ENCODE measurements at regions not wholly inside any gene's neighbourhood (a gene's known extent, or its start where the extent isn't known, plus 50 kb on each side); places are given as distances from the start of the nearest gene placed in this dataset.
"Not testable (repeated sequence)": the region's sequence is repeated elsewhere in the genome, so short reads cannot be mapped to it uniquely, and the experiment has no call there.

DNA sequence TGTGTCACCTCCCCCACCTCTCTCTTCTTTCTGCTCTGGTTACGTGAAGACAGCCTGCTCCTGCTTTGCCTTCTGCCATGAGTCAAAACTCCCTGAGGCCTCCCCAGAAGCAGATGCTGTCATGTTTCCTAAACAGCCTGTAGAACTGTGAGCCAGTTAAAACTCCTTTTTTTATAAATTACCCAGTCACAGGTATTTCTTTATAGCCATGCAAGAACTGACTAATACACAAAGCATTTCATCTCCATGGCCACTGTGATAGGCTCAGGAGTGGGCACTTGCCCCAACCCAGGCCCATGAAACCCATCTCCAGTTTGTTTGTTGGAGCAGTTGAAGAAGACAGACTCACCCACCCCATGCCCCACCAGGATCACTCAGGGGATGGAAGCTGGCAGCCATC lies 253.3 kb upstream of the ISX start:
- ChIA-PET POLR2A (ENCODE audit: low non-redundant PET) (no interaction called here), CTCF (no interaction called here)
- TF ChIP-seq, protein P1, sequence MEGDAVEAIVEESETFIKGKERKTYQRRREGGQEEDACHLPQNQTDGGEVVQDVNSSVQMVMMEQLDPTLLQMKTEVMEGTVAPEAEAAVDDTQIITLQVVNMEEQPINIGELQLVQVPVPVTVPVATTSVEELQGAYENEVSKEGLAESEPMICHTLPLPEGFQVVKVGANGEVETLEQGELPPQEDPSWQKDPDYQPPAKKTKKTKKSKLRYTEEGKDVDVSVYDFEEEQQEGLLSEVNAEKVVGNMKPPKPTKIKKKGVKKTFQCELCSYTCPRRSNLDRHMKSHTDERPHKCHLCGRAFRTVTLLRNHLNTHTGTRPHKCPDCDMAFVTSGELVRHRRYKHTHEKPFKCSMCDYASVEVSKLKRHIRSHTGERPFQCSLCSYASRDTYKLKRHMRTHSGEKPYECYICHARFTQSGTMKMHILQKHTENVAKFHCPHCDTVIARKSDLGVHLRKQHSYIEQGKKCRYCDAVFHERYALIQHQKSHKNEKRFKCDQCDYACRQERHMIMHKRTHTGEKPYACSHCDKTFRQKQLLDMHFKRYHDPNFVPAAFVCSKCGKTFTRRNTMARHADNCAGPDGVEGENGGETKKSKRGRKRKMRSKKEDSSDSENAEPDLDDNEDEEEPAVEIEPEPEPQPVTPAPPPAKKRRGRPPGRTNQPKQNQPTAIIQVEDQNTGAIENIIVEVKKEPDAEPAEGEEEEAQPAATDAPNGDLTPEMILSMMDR (conservative IDR thresholded peaks at IDR 0.05; ENCODE audit: low read depth): no peak
- DNase-seq (ENCODE audit: low spot score): no peak
- H3K27ac ChIP-seq: no peak overlapping the region

DNA sequence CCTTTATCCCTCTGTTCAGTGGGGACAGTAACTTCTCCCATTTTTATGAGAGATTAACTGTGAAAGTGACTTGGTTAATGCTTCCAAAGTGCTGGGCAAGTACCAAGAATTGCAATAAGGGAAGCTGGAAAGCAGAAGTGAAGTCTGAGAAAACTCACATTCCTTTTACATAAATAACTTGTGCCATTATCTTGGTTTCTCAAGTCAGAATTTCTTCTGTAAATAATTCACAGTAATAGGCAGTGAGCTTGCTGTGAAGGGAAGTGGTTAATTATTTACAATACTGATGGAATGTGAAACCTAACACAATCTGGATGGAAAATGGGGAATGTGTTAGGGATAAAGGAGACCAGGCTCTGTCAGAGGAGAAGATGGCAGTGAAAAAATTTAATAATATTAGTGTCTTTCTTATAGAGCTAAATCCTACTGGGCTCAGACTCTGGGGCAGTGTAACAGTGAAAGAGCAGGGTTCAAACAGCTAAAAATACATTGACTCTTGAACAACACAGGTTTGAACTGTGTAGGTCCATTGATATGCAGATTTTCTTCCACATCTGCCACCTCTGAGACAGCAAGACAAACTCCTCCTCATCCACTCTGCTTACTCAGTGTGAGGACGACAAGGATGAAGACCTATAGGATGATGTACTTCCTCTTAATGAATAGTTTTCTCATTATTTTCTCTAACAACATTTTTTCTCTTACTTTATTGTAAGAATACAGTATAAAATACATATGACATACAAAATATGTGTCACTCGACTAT lies 251.5 kb upstream of the ISX start:
- DNase-seq (ENCODE audit: low spot score): no peak
- TF ChIP-seq, protein P1 (conservative IDR thresholded peaks at IDR 0.05; ENCODE audit: low read depth): no peak
- no peak overlapping the region for H3K27ac ChIP-seq
- POLR2A ChIA-PET (ENCODE audit: low non-redundant PET): no interaction called here
- CTCF ChIA-PET: no interaction called here

DNA sequence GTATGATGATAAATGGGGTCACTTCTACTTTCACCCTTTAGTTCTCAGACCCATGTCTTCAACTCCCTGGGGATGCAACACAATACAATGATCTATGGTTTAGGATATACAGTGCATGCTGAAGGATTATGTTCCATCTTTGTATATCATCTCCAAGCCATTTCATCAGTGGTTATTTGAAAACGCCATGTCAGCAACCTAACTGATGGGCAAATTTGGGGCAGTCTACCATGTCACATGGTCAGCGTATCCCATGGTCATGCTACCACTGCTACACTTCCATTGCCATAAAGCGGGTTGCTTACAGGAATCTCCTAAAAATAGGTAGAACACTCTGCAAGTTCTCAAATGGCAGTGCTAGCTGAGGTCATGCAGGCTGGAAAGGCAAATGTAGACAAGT lies 236.5 kb upstream of the ISX start:
- TF ChIP-seq, protein P1 (conservative IDR thresholded peaks at IDR 0.05; ENCODE audit: low read depth): no peak
- POLR2A ChIA-PET (ENCODE audit: low non-redundant PET): no interaction called here
- CTCF ChIA-PET: no interaction called here
- no peak for DNase-seq (ENCODE audit: low spot score)
- H3K27ac ChIP-seq: no peak overlapping the region

GRCh38 chr22:34834059-34834458 lies 231.9 kb upstream of the ISX start:
- POLR2A ChIA-PET (ENCODE audit: low non-redundant PET): no interaction called here
- no peak for DNase-seq (ENCODE audit: low spot score)
- H3K27ac ChIP-seq: no peak overlapping the region
- CTCF ChIA-PET: no interaction called here
- TF ChIP-seq, protein P1 (conservative IDR thresholded peaks at IDR 0.05; ENCODE audit: low read depth): no peak

DNA sequence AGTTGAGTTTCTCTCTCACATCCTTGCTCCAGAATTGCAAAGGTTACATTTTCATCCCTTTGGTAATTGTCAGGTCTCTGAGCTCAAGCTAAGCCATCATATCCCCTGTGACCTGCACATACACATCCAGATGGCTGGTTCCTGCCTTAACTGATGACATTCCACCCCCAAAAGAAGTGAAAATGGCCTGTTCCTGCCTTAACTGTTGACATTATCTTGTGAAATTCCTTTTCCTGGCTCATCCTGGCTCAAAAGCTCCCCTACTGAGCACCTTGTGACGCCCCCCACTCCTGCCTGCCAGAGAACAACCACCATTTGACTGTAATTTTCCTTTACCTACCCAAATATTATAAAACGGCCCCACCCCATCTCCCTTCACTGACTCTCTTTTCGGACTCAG lies 231.4 kb upstream of the ISX start:
- DNase-seq (ENCODE audit: low spot score); POLR2A ChIA-PET (ENCODE audit: low non-redundant PET); CTCF ChIA-PET; H3K27ac ChIP-seq: not testable (repeated sequence)

GRCh38 chr22:34841331-34841771 lies 224.6 kb upstream of the ISX start:
- POLR2A ChIA-PET (ENCODE audit: low non-redundant PET): no interaction called here
- TF ChIP-seq, protein P1 (conservative IDR thresholded peaks at IDR 0.05; ENCODE audit: low read depth): no peak
- CTCF ChIA-PET: no interaction called here
- no peak for DNase-seq (ENCODE audit: low spot score)
- H3K27ac ChIP-seq: no peak overlapping the region

DNA sequence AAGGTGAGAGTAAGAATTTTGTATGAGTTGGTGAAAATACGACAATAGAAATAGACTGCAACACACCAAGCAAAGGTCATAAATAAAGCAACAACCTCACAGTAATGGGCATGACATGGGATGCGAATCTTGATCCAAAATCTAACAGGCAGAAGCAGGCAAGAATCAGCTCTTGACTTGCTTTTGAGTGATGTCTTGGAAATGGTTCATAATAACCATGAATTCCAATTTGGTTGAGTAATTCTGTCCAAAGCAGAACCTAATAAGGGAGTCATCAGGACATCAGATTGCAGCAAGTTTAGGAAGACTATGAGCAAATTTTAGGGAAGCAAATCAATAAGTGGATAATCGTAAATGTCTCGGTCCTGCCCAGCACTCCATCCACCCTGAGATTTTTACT lies 224.0 kb upstream of the ISX start:
- DNase-seq (ENCODE audit: low spot score): no peak
- POLR2A ChIA-PET (ENCODE audit: low non-redundant PET): no interaction called here
- H3K27ac ChIP-seq: no peak overlapping the region
- CTCF ChIA-PET: no interaction called here
- TF ChIP-seq, protein P1 (conservative IDR thresholded peaks at IDR 0.05; ENCODE audit: low read depth): no peak
